ENCODE measurements at regions not wholly inside any gene's neighbourhood (a gene's known extent, or its start where the extent isn't known, plus 50 kb on each side); places are given as distances from the start of the nearest gene placed in this dataset.
"Not testable (repeated sequence)": the region's sequence is repeated elsewhere in the genome, so short reads cannot be mapped to it uniquely, and the experiment has no call there.

- DNase-seq (ENCODE audit: low read depth): no peak
Observed at GRCh38 chr7:114180556-114181266, 233.9 kb upstream of the FOXP2 start.

- no peak for DNase-seq (ENCODE audit: low read depth)
Observed at GRCh38 chr7:114175125-114175524, 239.5 kb upstream of the FOXP2 start.

- DNase-seq (ENCODE audit: low read depth): no peak
Observed at GRCh38 chr7:114173170-114173890, 241.3 kb upstream of the FOXP2 start.

GRCh38 chr7:114169389-114169788 lies 245.2 kb upstream of the FOXP2 start:
- not testable (repeated sequence) for DNase-seq (ENCODE audit: low read depth)

- no peak for DNase-seq (ENCODE audit: low read depth)
Observed at GRCh38 chr7:114160925-114161324, 242.1 kb upstream of the PPP1R3A start.

- no peak for DNase-seq (ENCODE audit: low read depth)
Observed at GRCh38 chr7:114158854-114159253, 240.0 kb upstream of the PPP1R3A start.

GRCh38 chr7:114158275-114158674 lies 239.5 kb upstream of the PPP1R3A start:
- DNase-seq (ENCODE audit: low read depth): no peak

- no peak for DNase-seq (ENCODE audit: low read depth)
Observed at GRCh38 chr7:114156178-114156577, 237.4 kb upstream of the PPP1R3A start.

GRCh38 chr7:114155116-114156110 lies 236.6 kb upstream of the PPP1R3A start:
- DNase-seq (ENCODE audit: low read depth): no peak

DNA sequence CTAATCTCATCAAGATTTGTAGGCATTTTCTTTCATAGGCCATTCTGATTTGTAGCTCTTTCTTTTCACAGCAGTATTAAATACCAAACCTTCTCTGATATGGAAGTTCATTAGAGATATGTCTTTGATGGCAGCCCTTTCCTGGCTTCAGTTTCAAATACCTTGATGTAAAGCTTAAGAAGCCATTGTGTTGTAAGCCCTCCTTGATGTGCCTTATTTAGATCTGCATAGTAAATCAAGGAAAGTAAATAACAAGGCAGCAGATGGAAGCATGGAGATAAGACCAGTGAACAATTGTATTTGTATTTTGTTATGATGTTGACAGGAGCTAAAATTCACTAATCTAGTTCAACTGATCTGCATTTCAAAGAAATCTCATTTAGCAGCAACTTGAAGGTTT lies 234.9 kb upstream of the PPP1R3A start:
- DNase-seq (ENCODE audit: low read depth): no peak

DNA sequence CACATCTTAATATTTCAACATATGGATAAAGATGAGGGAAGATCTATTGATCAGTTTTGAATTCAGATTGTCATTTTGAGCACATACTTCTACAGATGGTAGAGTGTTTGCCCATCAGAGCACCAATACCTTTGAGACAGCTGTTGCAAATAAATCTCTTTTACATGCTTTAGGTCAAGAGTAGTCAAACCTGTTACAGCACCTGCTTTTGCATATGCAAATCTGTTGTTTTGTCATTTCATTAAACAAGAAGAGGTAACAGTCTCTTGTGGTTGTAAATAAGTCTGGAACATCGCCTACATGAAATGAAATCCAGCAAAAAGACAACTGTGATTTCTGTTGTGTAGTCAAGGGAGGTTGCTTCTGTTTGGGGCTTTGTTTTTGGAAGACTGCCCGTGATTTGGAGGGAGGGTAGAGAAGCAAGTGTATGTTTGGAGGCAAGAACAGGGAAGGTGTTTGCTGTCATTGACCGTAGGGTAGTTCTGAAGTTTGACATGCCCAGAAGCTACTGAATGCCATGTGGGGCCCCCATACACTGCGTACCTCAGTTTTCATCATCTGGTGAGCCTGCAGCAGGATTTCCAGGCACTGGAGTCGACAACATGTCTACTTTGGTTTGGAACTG lies 233.6 kb upstream of the PPP1R3A start:
- no peak for DNase-seq (ENCODE audit: low read depth)

DNA sequence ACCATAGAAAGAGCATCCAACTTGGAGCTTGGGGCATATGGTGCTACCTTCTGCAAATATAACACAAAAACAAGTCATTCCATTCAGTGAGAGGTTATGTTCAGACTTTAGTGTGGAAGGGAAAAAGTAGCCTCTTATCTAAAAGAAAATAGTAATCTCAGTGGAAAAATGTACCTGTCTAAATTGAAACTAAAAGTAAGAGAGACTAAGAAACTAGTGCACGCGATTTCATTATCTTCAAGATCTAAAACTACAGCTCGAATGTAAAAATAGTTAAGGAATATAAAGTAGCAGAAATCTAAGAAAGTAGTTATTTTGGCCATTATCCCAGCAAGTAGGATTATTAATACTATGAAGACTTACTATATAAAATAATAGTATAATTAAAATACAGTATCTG lies 233.0 kb upstream of the PPP1R3A start:
- no peak for DNase-seq (ENCODE audit: low read depth)

- no peak for DNase-seq (ENCODE audit: low read depth)
Observed at GRCh38 chr7:114150689-114151088, 231.9 kb upstream of the PPP1R3A start.

- DNase-seq (ENCODE audit: low read depth): no peak
Observed at GRCh38 chr7:114148779-114149178, 230.0 kb upstream of the PPP1R3A start.

GRCh38 chr7:114141415-114141814 lies 222.6 kb upstream of the PPP1R3A start:
- no peak for DNase-seq (ENCODE audit: low read depth)

GRCh38 chr7:114140561-114140960 lies 221.8 kb upstream of the PPP1R3A start:
- DNase-seq (ENCODE audit: low read depth): no peak

DNA sequence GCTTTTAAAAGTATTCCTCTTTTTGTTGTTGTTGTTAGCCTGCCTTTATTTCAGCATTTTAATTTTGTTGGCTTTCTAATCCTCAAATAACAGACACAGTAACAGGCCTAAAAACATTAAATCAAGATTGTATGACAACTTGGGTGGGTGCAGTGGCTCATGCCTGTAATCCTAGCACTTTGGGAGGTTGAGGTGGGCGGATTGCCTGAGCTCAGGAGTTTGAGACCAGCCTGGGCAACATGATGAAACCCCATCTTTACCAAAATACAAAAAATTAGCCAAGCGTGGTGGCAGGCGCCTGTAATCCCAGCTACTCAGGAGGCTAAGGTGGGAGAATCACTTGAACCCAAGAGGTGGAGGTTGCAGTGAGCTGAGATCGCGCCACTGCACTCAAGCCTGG lies 220.9 kb upstream of the PPP1R3A start:
- not testable (repeated sequence) for DNase-seq (ENCODE audit: low read depth)

DNA sequence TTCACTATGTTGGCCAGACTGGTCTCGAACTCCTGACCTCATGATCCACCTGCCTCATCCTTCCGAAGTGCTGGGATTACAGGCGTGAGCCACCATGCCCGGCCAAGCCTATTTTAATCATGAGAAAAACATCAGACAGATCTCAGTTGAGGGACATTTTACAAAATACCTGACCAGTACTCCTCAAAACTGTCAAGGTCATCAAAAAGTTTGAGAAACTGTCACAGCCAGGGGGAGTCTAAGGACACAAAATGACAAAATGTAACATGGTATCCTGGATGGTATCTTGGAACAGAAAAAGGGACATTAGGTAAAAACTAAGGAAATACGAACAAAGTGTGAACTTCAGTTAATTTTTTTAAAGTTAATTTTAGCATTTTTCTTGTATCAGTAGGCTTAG lies 219.8 kb upstream of the PPP1R3A start:
- DNase-seq (ENCODE audit: low read depth): no peak

DNA sequence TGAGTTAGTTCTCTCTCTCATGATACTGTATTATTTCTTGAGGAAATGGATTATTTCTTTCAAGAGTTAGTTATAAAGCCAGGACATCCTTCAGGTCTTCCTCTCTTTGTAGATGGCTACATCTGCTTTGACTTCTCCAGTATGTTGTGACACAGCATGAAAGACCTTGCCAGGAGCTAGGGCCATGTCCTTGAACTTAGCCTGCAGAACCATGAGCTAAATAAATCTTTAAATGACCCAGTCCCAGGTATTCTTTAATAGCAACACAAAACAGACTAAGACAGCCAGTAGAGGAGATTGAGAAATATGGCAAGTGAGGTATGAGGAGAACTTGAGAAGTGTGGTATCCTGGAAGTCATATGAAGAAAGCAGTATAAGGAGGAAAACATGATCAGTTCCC lies 214.9 kb upstream of the PPP1R3A start:
- DNase-seq (ENCODE audit: low read depth): no peak

GRCh38 chr7:114130866-114131265 lies 212.1 kb upstream of the PPP1R3A start:
- no peak for DNase-seq (ENCODE audit: low read depth)

GRCh38 chr7:114128880-114129279 lies 210.1 kb upstream of the PPP1R3A start:
- no peak for DNase-seq (ENCODE audit: low read depth)

GRCh38 chr7:114126095-114126494 lies 207.3 kb upstream of the PPP1R3A start:
- no peak for DNase-seq (ENCODE audit: low read depth)

Data from CMK (cell line).